Tibial artery (tissue), 4 donors: ENCODE measurements at regions not wholly inside any gene's neighbourhood (a gene's known extent, or its start where the extent isn't known, plus 50 kb on each side); places are given as distances from the start of the nearest gene placed in this dataset.
"Not testable (repeated sequence)": the region's sequence is repeated elsewhere in the genome, so short reads cannot be mapped to it uniquely, and the experiment has no call there.

Experiments
- DNase-seq, 2 donors: peaks; one replicate each; pipeline ENCODE4 v3.0.0-alpha.2; 2019
- H3K27ac ChIP-seq, 2 donors: fragments of 200-600 bp; sonication (generic) in 1 of 2; 1 replicate in 1 of 2; 2 replicates in 1 of 2; pipeline ENCODE4 v1.5.1; 2018 to 2019; ENCODE audit warnings: mild to moderate bottlenecking in 1 of 2
- H3K27me3 ChIP-seq, 2 donors: fragments of 200-600 bp; sonication (generic) in 1 of 2; one replicate each; pipeline versions ENCODE4 v1.5.1 to v1.6.0; 2016 to 2019
- H3K36me3 ChIP-seq, 3 donors: fragments of 200-600 bp; sonication (generic) in 2 of 3; one replicate each; pipeline ENCODE4 v1.5.1; 2016 to 2019; ENCODE audit warnings: mild to moderate bottlenecking in 2 of 3
- H3K4me1 ChIP-seq, 4 donors: fragments of 200-600 bp; sonication (generic) in 2 of 4; 1 replicate in 3 of 4; 2 replicates in 1 of 4; pipeline ENCODE4 v1.5.1; 2016 to 2019
- H3K4me3 ChIP-seq, 2 donors: fragments of 200-600 bp; sonication (generic) in 1 of 2; 1 replicate in 1 of 2; 2 replicates in 1 of 2; pipeline ENCODE4 v1.5.1; 2018 to 2019; ENCODE audit warnings: mild to moderate bottlenecking in 2 of 2
- H3K9me3 ChIP-seq, 3 donors: fragments of 200-600 bp; sonication (generic) in 1 of 3; one replicate each; pipeline ENCODE4 v1.5.1; 2016 to 2019
- intact Hi-C: fragments of 100-400 bp; cut with DNase I; formaldehyde crosslinking; loops from one replicate; pipeline ENCODE4 v1.15.0; 2023; ENCODE audit warnings: low total_unique reads
- TF ChIP-seq, protein P1 (sequence below), 2 experiments: fragments of 200-600 bp in 1 of 2; fragments of 450-650 bp in 1 of 2; IDR thresholded peaks; one replicate each; pipeline ENCODE4 v1.5.1; 2017 to 2019; ENCODE audit warnings: antibody characterized with exemption in 2 of 2, mild to moderate bottlenecking in 1 of 2, moderate library complexity in 1 of 2

DNA sequence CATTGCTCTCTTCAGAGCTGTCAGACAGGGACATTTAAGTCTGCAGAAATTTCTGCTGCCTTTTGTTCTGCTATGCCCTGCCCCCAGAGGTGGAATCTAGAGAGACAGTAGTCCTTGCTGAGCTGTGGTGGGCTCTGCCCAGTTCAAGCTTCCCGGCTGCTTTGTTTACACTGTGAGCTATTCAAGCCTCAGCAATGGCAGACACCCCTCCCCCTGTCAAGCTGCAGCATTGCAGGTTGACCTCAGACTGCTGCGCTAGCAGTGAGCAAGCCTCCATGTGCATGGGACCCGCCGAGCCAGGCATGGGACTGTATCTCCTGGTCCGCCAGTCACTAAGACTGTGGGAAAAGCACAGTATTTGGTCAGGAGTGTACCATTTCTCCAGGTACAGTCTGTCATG is 53.6 kb upstream of the MAPK10 start:
- intact Hi-C loops, H3K27me3 ChIP-seq: not testable (repeated sequence)

DNA sequence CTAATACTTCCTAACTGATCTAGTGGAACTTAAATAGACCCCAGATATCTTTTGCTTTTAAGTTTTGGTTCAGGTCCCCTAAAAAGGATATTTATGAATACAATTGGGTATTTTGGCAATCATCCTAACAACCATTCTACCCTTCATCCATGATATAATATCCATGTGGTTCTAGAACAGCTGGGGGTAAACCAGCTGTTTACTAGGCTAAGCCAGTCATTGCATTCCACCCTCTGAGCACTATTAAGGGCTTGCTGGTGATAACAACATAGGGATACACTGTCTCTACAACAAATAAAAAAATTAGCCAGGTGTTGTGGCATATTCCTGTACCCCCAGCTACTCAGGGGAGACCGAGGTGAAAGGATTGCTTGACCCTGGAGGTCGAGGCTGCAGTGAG is 54.8 kb upstream of the MAPK10 start:
- Histone ChIP-seq H3K27ac (no peak overlapping the region), H3K36me3 (no peaks in the 10 kb centered on the region), H3K4me1 (no peaks in the 10 kb centered on the region), H3K9me3 (peaks cover 0 to 7% (median 0%) of the 10 kb centered on the region in 3 donors), H3K4me3 (no peak overlapping the region), H3K27me3 (no peaks in the 10 kb centered on the region)
- TF ChIP-seq, protein P1, sequence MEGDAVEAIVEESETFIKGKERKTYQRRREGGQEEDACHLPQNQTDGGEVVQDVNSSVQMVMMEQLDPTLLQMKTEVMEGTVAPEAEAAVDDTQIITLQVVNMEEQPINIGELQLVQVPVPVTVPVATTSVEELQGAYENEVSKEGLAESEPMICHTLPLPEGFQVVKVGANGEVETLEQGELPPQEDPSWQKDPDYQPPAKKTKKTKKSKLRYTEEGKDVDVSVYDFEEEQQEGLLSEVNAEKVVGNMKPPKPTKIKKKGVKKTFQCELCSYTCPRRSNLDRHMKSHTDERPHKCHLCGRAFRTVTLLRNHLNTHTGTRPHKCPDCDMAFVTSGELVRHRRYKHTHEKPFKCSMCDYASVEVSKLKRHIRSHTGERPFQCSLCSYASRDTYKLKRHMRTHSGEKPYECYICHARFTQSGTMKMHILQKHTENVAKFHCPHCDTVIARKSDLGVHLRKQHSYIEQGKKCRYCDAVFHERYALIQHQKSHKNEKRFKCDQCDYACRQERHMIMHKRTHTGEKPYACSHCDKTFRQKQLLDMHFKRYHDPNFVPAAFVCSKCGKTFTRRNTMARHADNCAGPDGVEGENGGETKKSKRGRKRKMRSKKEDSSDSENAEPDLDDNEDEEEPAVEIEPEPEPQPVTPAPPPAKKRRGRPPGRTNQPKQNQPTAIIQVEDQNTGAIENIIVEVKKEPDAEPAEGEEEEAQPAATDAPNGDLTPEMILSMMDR (IDR thresholded peaks at IDR 0.05): no peak
- intact Hi-C loops: no loop called here
- DNase-seq: no peak

More for the DNA sequence above, 53.6 kb upstream of the MAPK10 start:
- DNase-seq, H3K36me3 ChIP-seq, H3K4me1 ChIP-seq, H3K27ac ChIP-seq, H3K4me3 ChIP-seq: not testable (repeated sequence)
- H3K9me3 ChIP-seq: peaks cover 0 to 14% (median 0%) of the 10 kb centered on the region in 3 donors

DNA sequence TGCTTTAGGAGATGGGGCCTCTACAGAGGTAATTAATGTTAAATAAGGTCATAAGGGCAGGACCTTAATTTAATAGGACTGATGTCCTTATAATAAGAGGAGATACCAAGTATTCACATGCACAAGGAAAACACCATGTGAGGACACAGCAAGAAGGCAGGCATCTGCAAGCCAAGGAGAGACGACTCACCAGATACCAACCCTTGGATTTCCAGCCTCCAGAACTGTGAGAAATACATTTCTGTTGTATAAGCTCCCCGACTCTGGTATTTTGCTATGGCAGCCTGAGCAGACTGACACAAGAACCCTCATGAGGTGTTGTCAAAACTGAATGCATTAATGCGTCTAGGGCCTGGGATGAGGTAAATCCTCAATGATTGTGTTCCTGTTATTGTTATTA is 56.2 kb upstream of the MAPK10 start:
- intact Hi-C loops: no loop called here
- peaks cover 0 to 6% (median 0%) of the 10 kb centered on the region in 3 donors for H3K9me3 ChIP-seq
- no peak overlapping the region for H3K27ac ChIP-seq
- H3K36me3 ChIP-seq: no peaks in the 10 kb centered on the region
- no peak for DNase-seq
- H3K4me3 ChIP-seq: no peak overlapping the region
- no peaks in the 10 kb centered on the region for H3K27me3 ChIP-seq
- no peaks in the 10 kb centered on the region for H3K4me1 ChIP-seq
- TF ChIP-seq, protein P1 (IDR thresholded peaks at IDR 0.05): no peak

DNA sequence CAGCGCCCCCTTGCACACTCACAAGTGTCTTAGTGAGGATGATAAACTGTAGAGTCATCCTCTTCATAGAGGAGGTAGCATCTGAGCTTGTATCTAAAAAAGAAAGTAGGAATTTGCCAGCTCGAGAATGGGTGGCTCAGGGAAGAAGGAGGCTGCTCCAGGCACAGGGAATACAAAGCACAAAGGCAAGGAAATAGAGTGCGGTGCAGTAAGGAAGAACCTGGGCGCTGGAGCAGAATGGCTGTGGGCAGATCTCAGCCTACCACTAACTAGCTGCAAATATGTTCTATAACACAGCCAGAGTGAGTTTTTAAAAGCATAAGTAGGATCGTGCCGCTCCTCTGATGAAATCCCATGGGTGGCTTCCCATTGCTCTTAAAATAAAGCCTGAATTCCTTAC is 61.6 kb upstream of the MAPK10 start:
- TF ChIP-seq, protein P1 (IDR thresholded peaks at IDR 0.05): no peak
- Histone ChIP-seq H3K4me3 (no peak overlapping the region), H3K4me1 (no peaks in the 10 kb centered on the region), H3K36me3 (no peaks in the 10 kb centered on the region), H3K27me3 (no peaks in the 10 kb centered on the region), H3K27ac (no peak overlapping the region), H3K9me3 (no peaks in the 10 kb centered on the region)
- no peak for DNase-seq
- intact Hi-C loops: no loop called here

DNA sequence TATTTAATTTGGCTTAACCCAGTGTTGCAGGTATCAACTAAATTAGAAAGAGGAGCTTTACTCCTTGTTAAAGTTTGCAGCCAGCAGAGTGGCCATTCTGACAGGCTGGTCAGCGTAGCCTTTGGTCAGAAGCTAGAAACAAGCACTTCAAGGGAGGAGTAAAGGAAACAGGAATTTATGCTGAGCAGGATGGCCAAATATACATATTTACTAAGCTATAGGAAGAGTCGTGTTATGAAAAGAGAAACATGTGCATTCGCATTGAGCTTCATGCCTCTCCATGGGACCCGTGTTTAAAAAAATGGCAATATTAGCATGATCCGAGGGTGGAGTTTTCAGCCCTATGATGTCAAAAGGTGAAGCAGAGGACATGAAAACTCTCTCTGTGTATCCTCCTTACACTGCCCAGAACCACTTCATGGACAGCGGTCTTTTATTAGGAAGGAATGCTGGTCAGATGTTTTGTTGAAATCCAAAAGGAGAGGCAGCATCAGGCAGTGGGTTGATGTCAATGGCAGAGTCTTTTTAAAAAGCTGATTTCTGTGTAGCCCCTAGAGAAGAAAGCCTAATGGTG is 71.8 kb upstream of the MAPK10 start:
- H3K36me3 ChIP-seq: no peaks in the 10 kb centered on the region
- H3K4me1 ChIP-seq: no peaks in the 10 kb centered on the region
- no peak overlapping the region for H3K4me3 ChIP-seq
- H3K27ac ChIP-seq: no peak overlapping the region
- intact Hi-C loops: no loop called here
- H3K27me3 ChIP-seq: no peaks in the 10 kb centered on the region
- no peaks in the 10 kb centered on the region for H3K9me3 ChIP-seq
- DNase-seq: no peak
- TF ChIP-seq, protein P1 (IDR thresholded peaks at IDR 0.05): no peak

DNA sequence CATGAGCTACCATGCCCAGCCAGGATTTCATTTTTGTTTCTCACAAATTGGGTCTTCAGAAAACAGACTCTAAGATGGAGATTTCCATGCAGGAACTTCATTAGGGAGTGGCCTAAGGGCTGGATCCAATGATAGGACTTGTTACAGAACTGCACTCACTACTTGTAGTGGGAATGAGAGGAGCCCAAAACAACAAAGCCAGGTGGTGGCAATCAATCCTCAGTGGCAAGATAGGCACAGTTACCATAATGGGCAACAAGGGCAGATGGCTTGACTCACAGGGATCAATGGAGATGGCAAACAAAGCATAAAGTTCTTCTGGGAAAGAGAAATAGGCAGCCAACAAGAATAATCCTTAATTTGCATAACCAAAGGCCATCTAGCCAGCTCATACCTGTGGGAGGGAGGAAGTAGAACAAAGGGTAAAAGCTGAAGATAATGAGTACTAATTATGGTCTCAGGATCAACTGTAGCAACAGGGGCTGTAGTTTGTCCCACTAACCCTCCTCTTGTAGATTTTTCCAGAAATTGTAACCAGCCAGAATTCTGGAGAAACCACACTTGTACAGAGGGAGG is 72.8 kb upstream of the MAPK10 start:
- TF ChIP-seq, protein P1 (IDR thresholded peaks at IDR 0.05): no peak
- Histone ChIP-seq H3K27ac (no peak overlapping the region), H3K36me3 (no peaks in the 10 kb centered on the region), H3K27me3 (no peaks in the 10 kb centered on the region), H3K9me3 (no peaks in the 10 kb centered on the region), H3K4me1 (no peaks in the 10 kb centered on the region), H3K4me3 (no peak overlapping the region)
- no peak for DNase-seq
- intact Hi-C loops: no loop called here
